Activated CD8-positive, alpha-beta memory T cell treated with anti-CD3 and anti-CD28 coated beads, Interleukin-2, amount 10 ng/mL, durations not matched to agents 7 days and 5 days (primary cell): ENCODE measurements at regions not wholly inside any gene's neighbourhood (a gene's known extent, or its start where the extent isn't known, plus 50 kb on each side); places are given as distances from the start of the nearest gene placed in this dataset.
"Not testable (repeated sequence)": the region's sequence is repeated elsewhere in the genome, so short reads cannot be mapped to it uniquely, and the experiment has no call there.

ENCODE experiments used
- ATAC-seq: fragments of 150-1000 bp; cut with Tn5 transposase; one replicate; pipeline ENCODE4 v1.10.0; 2021; ENCODE audit warnings: moderate library complexity
- CTCF ChIA-PET: fragments of 350-600 bp; sonication (Branson Sonifier 250); formaldehyde crosslinking; loops from one replicate; lab custom pipeline; 2021; ENCODE audit warnings: antibody characterized with exemption; lab: Charles Lee
- DNase-seq: peaks from one replicate; pipeline ENCODE4 v3.0.0-alpha.2; 2020
- H3K27ac Mint-ChIP-seq: one replicate; pipeline ENCODE4 v1.8.0; 2021; ENCODE audit warnings: mild to moderate bottlenecking, mixed read lengths
- H3K27me3 Mint-ChIP-seq: one replicate; pipeline ENCODE4 v1.8.0; 2021; ENCODE audit warnings: mixed read lengths
- H3K36me3 Mint-ChIP-seq: one replicate; pipeline ENCODE4 v1.8.0; 2021; ENCODE audit warnings: mild to moderate bottlenecking, mixed read lengths
- H3K4me1 Mint-ChIP-seq: one replicate; pipeline ENCODE4 v1.8.0; 2021; ENCODE audit warnings: mixed read lengths
- H3K4me3 Mint-ChIP-seq: one replicate; pipeline ENCODE4 v1.8.0; 2021; ENCODE audit warnings: mild to moderate bottlenecking, moderate library complexity, mixed read lengths
- H3K9me3 Mint-ChIP-seq: one replicate; pipeline ENCODE4 v1.8.0; 2022; ENCODE audit warnings: low read depth, mixed read lengths

DNA sequence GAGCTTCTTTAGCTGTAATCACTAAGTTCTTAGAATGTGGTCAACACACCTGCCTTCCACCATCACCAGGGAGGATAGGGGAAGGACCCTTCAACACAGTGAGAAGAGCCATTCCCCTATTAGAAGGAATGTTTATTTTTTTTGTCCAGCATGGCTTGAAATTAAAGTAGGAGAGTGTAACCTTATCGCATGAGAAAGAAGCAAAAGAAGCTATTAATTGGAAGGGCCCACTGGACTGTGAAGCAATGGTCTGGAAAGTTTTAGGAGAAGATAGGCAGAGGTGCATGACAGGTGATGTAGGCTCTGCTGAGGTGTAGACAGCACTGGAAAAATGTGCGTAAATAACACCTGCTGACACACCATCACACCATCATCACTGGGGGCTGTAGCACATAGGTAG is 1526.0 kb downstream of the MAT2B start:
- Mint-ChIP-seq H3K9me3 (no peaks in the 10 kb centered on the region), H3K36me3 (no peaks in the 10 kb centered on the region), H3K27ac (no peak overlapping the region), H3K27me3 (no peaks in the 10 kb centered on the region), H3K4me1 (no peaks in the 10 kb centered on the region), H3K4me3 (no peak overlapping the region)
- CTCF ChIA-PET: no interaction called here
- ATAC-seq (no peak), DNase-seq (no peak)

DNA sequence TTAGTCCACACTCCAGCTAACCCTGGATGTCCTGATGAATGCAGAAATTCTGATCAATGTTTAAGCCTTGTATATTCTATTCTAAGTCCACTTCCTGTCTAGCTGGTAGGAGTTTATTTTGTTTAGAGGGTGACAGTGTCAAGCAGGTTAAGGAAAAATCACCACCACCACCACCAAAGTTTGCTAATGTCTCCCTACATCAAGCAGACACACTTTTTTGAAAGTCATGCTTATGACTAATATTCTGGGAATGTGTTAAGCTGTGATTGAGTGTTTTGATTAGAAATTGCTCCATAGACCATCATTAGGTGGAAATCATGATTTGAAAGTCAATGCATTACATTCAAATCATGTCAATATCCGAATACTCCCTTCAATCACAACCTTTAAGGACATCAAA is 1530.1 kb downstream of the MAT2B start:
- DNase-seq: no peak
- Mint-ChIP-seq H3K27ac (no peak overlapping the region), H3K36me3 (no peaks in the 10 kb centered on the region), H3K27me3 (no peaks in the 10 kb centered on the region), H3K9me3 (peaks cover 8% of the 10 kb centered on the region), H3K4me3 (no peak overlapping the region), H3K4me1 (no peaks in the 10 kb centered on the region)
- CTCF ChIA-PET: no interaction called here
- ATAC-seq: no peak

DNA sequence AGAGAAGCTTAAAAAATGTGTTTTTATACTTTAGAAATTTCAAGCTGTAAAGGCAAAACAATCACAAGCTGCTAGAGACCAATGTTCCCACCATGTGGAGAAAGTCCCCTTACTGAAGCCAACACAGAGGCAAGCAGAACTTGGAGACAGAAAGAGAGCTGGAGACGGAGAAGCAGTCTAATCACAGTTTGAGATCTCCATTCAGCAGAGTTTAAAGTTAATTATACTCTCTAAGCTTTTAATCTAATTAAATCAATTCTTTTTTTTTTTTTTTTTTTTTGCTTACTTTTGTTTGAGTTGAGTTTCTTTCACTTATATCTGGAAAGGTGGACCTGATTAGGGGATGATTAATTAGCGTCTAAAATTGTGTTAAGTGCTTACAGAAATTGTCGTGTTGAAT is 1534.3 kb downstream of the MAT2B start:
- Mint-ChIP-seq H3K4me3 (no peak overlapping the region), H3K36me3 (no peaks in the 10 kb centered on the region), H3K27me3 (no peaks in the 10 kb centered on the region), H3K27ac (no peak overlapping the region), H3K4me1 (no peaks in the 10 kb centered on the region), H3K9me3 (peaks cover 10% of the 10 kb centered on the region)
- ATAC-seq (no peak), DNase-seq (no peak)
- CTCF ChIA-PET: no interaction called here

DNA sequence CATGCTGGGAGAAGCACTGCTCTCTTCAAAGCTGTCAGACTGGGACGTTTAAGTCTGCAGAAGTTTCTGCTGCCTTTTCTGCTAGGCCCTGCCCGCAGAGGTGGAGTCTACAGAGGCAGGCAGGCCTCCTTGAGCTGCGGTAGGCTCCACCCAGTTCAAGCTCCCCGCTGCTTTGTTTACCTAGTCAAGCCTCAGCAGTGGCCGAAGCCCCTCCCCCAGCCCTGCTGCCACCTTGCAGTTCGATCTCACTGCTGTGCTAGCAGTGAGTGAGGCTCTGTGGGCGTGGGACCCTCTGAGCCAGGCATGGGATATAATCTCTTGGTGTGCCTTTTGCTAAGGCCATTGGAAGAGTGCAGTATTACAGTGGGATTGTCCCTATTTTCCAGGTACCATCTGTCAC is 1540.5 kb downstream of the MAT2B start:
- H3K27ac Mint-ChIP-seq, H3K27me3 Mint-ChIP-seq, ATAC-seq, H3K4me1 Mint-ChIP-seq, H3K36me3 Mint-ChIP-seq, CTCF ChIA-PET, H3K4me3 Mint-ChIP-seq, H3K9me3 Mint-ChIP-seq, DNase-seq: not testable (repeated sequence)

DNA sequence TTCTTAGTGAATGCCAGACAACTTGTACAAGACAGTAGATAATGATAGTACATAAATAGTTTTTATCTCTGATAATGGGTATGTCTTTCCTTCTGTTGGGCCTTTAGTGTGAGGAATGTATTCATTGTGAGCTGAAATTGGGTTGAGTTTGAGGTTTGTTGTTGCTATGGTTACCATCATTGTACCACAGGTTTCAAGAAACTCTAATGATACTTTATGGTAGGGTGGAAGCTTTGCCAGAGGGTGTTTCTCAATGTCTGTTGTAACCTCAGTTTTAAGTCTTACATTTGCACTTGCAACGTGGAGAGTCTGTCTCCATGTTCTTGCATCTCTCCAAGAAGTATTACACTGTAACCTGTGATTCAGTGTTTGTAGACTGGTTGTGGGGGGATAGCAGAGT is 1550.1 kb downstream of the MAT2B start:
- Mint-ChIP-seq H3K4me1 (no peaks in the 10 kb centered on the region), H3K27me3 (no peaks in the 10 kb centered on the region), H3K27ac (no peak overlapping the region), H3K4me3 (no peak overlapping the region), H3K9me3 (peaks cover 5% of the 10 kb centered on the region), H3K36me3 (no peaks in the 10 kb centered on the region)
- ATAC-seq (no peak), DNase-seq (no peak)
- CTCF ChIA-PET: no interaction called here

DNA sequence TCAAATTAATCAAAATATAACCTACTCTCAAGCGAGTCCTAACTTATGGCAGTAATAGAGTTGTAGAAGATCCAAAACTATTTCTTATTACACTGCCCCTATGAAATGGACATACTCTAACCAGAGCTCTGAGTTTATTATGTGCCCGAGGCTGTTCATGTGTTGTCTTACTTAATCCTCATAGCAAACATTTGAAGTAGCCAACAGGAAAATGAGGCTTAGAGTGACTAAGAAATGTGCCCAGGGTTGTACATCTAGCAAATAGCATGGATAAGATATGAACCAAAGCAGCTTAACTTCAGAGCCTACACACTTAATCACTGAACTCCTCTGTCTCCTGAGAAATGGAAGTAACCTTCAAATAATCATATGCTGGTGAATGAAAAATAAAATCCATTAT is 1551.7 kb downstream of the MAT2B start:
- CTCF ChIA-PET: no interaction called here
- H3K27ac Mint-ChIP-seq: no peak overlapping the region
- ATAC-seq: no peak
- H3K27me3 Mint-ChIP-seq: no peaks in the 10 kb centered on the region
- peaks cover 3% of the 10 kb centered on the region for H3K9me3 Mint-ChIP-seq
- no peak overlapping the region for H3K4me3 Mint-ChIP-seq
- H3K36me3 Mint-ChIP-seq: no peaks in the 10 kb centered on the region
- DNase-seq: no peak
- no peaks in the 10 kb centered on the region for H3K4me1 Mint-ChIP-seq

DNA sequence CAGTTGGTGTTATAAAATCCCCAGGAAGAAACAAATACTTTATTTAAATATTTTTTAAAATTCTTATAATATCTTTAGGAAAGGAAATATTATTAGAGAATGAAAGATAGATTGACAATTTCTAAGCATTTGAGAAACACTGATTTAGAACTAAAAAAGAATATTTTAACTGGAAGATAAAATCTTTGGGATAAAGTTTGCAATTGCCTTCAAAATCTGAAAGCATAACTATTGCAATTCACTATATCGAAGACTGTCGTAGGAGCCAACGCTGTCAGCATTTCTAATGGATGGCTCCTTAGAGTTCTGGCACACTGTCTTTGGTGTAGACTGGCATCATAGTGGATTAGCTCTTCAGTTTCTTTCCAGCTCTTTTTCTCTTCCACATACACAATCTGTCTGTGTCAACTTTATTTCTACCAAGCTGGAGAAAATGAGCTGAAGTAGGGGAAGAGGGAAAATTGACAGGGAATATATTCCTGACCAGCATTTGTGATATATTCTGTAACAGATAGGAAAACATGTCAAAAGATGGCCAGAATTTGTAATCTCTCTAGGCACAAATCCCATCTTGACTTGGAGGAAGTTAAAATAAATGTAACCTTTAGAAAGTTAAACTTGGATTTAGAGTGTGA is 1561.4 kb downstream of the MAT2B start:
- DNase-seq (no peak), ATAC-seq (no peak)
- H3K9me3 Mint-ChIP-seq: peaks cover 1% of the 10 kb centered on the region
- no peaks in the 10 kb centered on the region for H3K27me3 Mint-ChIP-seq
- H3K27ac Mint-ChIP-seq: no peak overlapping the region
- H3K4me1 Mint-ChIP-seq: no peaks in the 10 kb centered on the region
- no peak overlapping the region for H3K4me3 Mint-ChIP-seq
- no peaks in the 10 kb centered on the region for H3K36me3 Mint-ChIP-seq
- CTCF ChIA-PET: no interaction called here

DNA sequence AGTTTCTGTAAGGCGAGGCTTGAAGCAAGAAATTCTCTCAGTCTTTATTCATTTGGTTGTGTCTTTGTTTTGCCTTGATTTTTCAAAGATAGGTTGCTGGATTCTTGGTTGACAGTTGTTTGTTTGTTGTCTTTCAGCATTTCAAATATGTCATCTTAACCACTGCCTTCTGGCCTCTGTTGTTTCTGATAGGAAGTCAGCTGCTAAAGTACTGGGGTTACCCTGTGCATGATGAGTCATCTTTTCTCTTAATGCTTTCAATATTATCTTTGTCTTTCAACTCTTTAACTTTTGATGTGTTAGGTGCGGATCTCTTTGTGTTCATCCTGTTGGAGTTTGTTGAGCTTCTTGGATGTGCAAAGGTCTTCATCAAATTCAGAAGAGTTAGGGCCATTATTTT is 1571.3 kb downstream of the MAT2B start:
- CTCF ChIA-PET: no interaction called here
- no peak for ATAC-seq
- Mint-ChIP-seq H3K36me3 (no peaks in the 10 kb centered on the region), H3K27me3 (no peaks in the 10 kb centered on the region), H3K4me1 (no peaks in the 10 kb centered on the region), H3K4me3 (no peak overlapping the region), H3K9me3 (peaks cover 18% of the 10 kb centered on the region), H3K27ac (no peak overlapping the region)
- no peak for DNase-seq

DNA sequence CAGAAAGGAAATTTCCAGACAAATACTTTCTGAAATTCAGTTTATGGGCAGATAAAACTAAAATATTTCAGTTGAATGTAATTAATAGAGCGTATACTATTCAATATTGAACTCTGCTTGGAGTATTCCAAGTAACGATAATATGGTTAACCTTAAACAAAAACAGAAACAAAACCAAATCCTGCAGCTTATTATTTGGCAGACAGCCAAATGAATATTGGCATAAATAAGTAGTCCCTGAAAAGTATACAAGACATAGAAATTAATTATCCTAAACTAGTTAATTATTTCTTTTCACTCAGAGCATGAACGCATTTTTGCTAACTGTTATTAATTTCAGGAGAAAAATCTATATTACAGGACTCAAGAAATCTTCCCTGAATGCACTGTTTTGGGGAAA is 1574.0 kb downstream of the MAT2B start:
- Mint-ChIP-seq H3K4me1 (no peaks in the 10 kb centered on the region), H3K4me3 (no peak overlapping the region)
- CTCF ChIA-PET: no interaction called here

DNA sequence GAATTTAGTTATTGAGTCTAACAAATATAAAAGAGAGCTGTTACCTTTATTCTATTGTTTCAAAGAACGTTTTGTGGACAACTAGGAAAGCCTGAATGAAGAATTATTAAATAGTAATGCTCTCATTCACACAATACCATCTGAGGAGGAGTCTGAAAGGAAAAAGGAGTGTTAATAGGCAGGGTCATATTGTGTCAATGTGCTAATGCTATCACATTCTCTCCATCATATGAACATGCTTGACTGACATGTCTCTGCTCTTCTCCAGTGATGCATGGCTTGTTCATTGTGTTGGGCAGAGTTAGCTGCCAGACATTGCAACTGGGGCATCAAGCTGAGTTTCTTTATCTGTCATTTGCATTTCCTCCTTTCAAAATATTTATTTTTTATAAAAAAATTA is 1578.0 kb downstream of the MAT2B start:
- CTCF ChIA-PET: no interaction called here
- no peak overlapping the region for H3K4me3 Mint-ChIP-seq
- H3K27ac Mint-ChIP-seq: no peak overlapping the region
- H3K36me3 Mint-ChIP-seq: no peaks in the 10 kb centered on the region
- H3K9me3 Mint-ChIP-seq: peaks cover 6% of the 10 kb centered on the region
- no peaks in the 10 kb centered on the region for H3K4me1 Mint-ChIP-seq
- no peaks in the 10 kb centered on the region for H3K27me3 Mint-ChIP-seq
- ATAC-seq (no peak), DNase-seq (no peak)

More for the DNA sequence above, 1574.0 kb downstream of the MAT2B start:
- peaks cover 10% of the 10 kb centered on the region for H3K9me3 Mint-ChIP-seq
- H3K36me3 Mint-ChIP-seq: no peaks in the 10 kb centered on the region
- ATAC-seq: no peak
- H3K27ac Mint-ChIP-seq: no peak overlapping the region
- no peak for DNase-seq
- H3K27me3 Mint-ChIP-seq: no peaks in the 10 kb centered on the region

DNA sequence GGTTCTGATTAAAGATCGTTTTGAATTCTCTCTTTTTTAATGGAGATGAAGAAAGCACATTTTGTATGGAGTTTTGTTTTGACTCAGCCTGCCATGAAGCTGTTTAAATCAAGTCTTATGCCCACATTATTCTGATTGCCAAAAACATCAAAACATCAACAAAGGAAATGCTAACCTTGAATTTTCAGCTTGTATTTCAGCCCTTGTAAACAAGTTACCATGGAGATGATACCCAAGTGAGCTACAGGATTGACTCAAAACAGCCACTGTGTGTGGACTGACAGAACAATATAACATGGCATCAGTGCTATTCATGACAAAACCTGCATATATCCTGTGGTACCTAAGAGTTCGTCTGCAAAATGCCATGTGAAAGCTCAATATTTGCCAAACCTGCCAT is 1581.0 kb downstream of the MAT2B start:
- Mint-ChIP-seq H3K4me3 (no peak overlapping the region), H3K27ac (no peak overlapping the region), H3K27me3 (no peaks in the 10 kb centered on the region), H3K9me3 (peaks cover 6% of the 10 kb centered on the region), H3K36me3 (no peaks in the 10 kb centered on the region), H3K4me1 (no peaks in the 10 kb centered on the region)
- CTCF ChIA-PET: no interaction called here
- ATAC-seq: no peak
- no peak for DNase-seq

DNA sequence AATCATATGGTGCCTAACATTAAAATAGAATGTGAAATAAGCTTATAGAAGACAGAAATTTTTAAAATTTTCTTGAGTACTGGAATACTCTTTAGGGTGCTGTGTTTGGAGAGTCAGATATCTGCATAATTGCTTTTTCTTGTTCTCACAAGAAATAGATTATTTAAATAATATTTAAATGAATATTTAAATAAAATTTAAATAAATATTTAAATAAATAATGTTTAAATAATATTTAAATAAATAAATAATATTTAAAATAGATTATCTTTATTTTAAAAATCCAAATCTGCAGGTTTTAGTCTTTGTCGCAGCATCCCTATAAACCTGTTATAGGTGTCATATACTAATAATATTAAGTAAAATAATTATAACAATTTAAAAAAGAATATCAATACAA is 1589.4 kb downstream of the MAT2B start:
- no peak for ATAC-seq
- Mint-ChIP-seq H3K4me1 (no peaks in the 10 kb centered on the region), H3K36me3 (no peaks in the 10 kb centered on the region), H3K4me3 (no peak overlapping the region), H3K9me3 (peaks cover 2% of the 10 kb centered on the region), H3K27ac (no peak overlapping the region), H3K27me3 (no peaks in the 10 kb centered on the region)
- CTCF ChIA-PET: no interaction called here
- no peak for DNase-seq

DNA sequence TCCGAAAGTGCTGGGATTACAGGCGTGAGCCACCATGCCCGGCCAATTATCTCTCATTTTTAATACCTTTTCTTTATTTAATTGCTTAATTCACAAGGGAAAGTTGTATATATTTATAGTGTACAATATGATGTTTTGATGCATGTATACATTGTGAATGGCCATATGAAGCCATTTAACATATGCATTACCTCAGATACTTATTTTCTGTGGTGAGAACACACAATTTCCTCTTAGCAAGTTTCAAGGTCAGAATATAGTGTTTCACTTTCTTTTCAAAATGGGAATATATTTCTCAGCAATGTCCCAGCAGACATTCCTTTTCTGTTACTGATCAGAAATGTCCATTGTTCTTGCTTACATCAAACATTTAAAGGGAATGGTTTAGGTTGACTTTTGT is 1596.3 kb downstream of the MAT2B start:
- H3K27me3 Mint-ChIP-seq: no peaks in the 10 kb centered on the region
- DNase-seq: no peak
- no peak for ATAC-seq
- peaks cover 6% of the 10 kb centered on the region for H3K9me3 Mint-ChIP-seq
- CTCF ChIA-PET: no interaction called here
- no peaks in the 10 kb centered on the region for H3K4me1 Mint-ChIP-seq
- H3K36me3 Mint-ChIP-seq: no peaks in the 10 kb centered on the region
- H3K27ac Mint-ChIP-seq: no peak overlapping the region
- H3K4me3 Mint-ChIP-seq: no peak overlapping the region

DNA sequence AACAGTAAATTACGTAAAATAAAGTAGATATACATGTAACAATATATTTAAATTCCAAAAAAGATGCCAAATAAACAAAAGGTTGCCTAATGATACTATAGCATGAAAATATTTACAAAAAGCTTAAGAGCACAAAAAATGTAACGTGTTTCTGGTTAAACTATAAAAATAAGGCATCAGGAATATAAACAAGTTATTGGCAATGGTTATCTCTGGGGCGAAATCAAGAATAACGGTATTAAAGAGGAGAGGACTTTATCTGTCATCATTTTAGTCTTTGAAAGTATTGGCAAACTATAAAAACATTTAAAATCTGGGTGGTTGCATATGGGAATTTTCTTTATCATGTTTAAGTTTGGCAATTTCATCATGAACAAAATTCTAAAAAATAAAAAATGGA is 1599.2 kb downstream of the MAT2B start:
- H3K27ac Mint-ChIP-seq: no peak overlapping the region
- no peak overlapping the region for H3K4me3 Mint-ChIP-seq
- DNase-seq: no peak
- H3K9me3 Mint-ChIP-seq: peaks cover 6% of the 10 kb centered on the region
- no peaks in the 10 kb centered on the region for H3K4me1 Mint-ChIP-seq
- H3K27me3 Mint-ChIP-seq: no peaks in the 10 kb centered on the region
- no peaks in the 10 kb centered on the region for H3K36me3 Mint-ChIP-seq
- CTCF ChIA-PET: no interaction called here
- ATAC-seq: no peak

DNA sequence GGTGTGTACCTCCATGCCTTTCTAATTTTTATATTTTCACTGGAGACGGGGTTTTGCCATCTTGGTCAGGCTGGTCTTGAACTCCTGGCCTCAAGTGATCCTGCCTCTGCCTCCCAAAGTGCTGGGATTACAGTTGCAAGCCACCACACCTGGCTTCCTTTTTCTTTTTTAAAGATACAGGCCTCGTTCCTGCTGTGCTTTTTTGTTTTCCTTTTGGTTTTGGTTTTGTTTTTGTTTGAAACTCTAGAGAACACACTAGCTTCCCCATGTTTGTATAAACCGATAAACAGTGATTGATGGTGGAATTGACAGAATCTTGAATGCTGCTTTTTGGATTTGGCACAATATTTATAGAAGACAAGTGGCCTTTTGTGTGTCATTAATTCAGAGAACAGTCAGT is 1603.4 kb downstream of the MAT2B start:
- H3K9me3 Mint-ChIP-seq: peaks cover 2% of the 10 kb centered on the region
- no peaks in the 10 kb centered on the region for H3K4me1 Mint-ChIP-seq
- H3K4me3 Mint-ChIP-seq: no peak overlapping the region
- no peaks in the 10 kb centered on the region for H3K36me3 Mint-ChIP-seq
- H3K27me3 Mint-ChIP-seq: no peaks in the 10 kb centered on the region
- no peak overlapping the region for H3K27ac Mint-ChIP-seq
- CTCF ChIA-PET: no interaction called here
- DNase-seq: no peak
- no peak for ATAC-seq
